Endothelial cell of umbilical vein (primary cell): ENCODE measurements at regions not wholly inside any gene's neighbourhood (a gene's known extent, or its start where the extent isn't known, plus 50 kb on each side); places are given as distances from the start of the nearest gene placed in this dataset.
A peak's percentile ranks its signal among the peaks of the same experiment; 100 is the strongest.

Experiments used
- BruUV-seq: library from RNA; stranded (reverse); fragments of 400-500 nt; replicated peaks from 2 replicates; lab custom pipeline; 2021; lab: Mats Ljungman, UMichigan
- CTCF ChIA-PET: fragments of 300-600, 350-600 bp; sonication (Branson Sonifier 250); formaldehyde crosslinking; loops from one replicate; lab custom pipeline; 2021; ENCODE audit warnings: antibody characterized with exemption, inconsistent platforms; lab: Charles Lee
- POLR2A ChIA-PET: fragments of 300-600, 350-600 bp; sonication (Branson Sonifier 250); formaldehyde crosslinking; loops from one replicate; lab custom pipeline; 2021; ENCODE audit warnings: antibody characterized with exemption, inconsistent platforms; lab: Charles Lee
- DNase-seq: peaks from one replicate; pipeline ENCODE4 v3.0.0-alpha.2; 2011; ENCODE audit warnings: low read depth, low spot score
- FAIRE-seq: peaks from 2 replicates; lab custom pipeline; 2011; peaks lifted over from hg19 to GRCh38; lab: Jason Lieb, UNC
- H2AFZ ChIP-seq: 2 replicates; pipeline ENCODE4 v1.6.0; 2012; ENCODE audit warnings: low read depth, low read length, control low read depth, inconsistent platforms
- H3K27ac ChIP-seq: 2 replicates; pipeline ENCODE4 v1.5.1; 2011; ENCODE audit warnings: low read depth, mild to moderate bottlenecking, control low read depth, low read length, moderate library complexity; ENCODE audit not compliant: insufficient read depth
- H3K27me3 ChIP-seq, 2 experiments: 2 replicates each; pipeline versions ENCODE4 v1.6.0 to v1.6.1; 2011; ENCODE audit warnings: low read length in 2 of 2, mixed read lengths in 1 of 2; ENCODE audit not compliant: control insufficient read depth in 2 of 2, insufficient read depth in 2 of 2
- H3K36me3 ChIP-seq, 2 experiments: 2 replicates in 1 of 2; 3 replicates in 1 of 2; pipeline ENCODE4 v1.5.1; 2011; ENCODE audit warnings: low read length in 2 of 2, mild to moderate bottlenecking in 1 of 2, moderate library complexity in 1 of 2; ENCODE audit not compliant: control insufficient read depth in 2 of 2, insufficient read depth in 2 of 2; ENCODE audit errors: extremely low read depth in 1 of 2
- H3K4me1 ChIP-seq: 3 replicates; pipeline ENCODE4 v1.5.1; 2011; ENCODE audit warnings: mild to moderate bottlenecking, low read length; ENCODE audit not compliant: control insufficient read depth, insufficient read depth; ENCODE audit errors: extremely low read depth
- H3K4me2 ChIP-seq: 2 replicates; pipeline ENCODE4 v1.6.1; 2011; ENCODE audit warnings: low read length, control low read depth, mixed read lengths; ENCODE audit not compliant: insufficient read depth
- H3K4me3 ChIP-seq, 3 experiments: fragments of 200-600 bp in 1 of 3; sonication (generic), shearing (Covaris generic) in 1 of 3; replicated peaks in 1 of 3; 2 replicates each; pipeline ENCODE4 v1.5.1; 2011 to 2016; ENCODE audit warnings: control low read depth in 3 of 3, low read length in 3 of 3, mild to moderate bottlenecking in 2 of 3, inconsistent platforms in 1 of 3, low read depth in 1 of 3, moderate library complexity in 1 of 3; ENCODE audit not compliant: insufficient read depth in 1 of 3
- H3K79me2 ChIP-seq: 2 replicates; pipeline ENCODE4 v1.6.0; 2012; ENCODE audit warnings: low read length, inconsistent platforms; ENCODE audit not compliant: control insufficient read depth, insufficient read depth
- H3K9ac ChIP-seq: replicated peaks from 2 replicates; pipeline ENCODE3; 2011; ENCODE audit warnings: low read length, control low read depth; ENCODE audit not compliant: insufficient read depth; ENCODE audit errors: extremely low read depth
- H3K9me1 ChIP-seq: replicated peaks from 3 replicates; pipeline ENCODE4 v1.6.0; 2011; ENCODE audit warnings: mild to moderate bottlenecking, low read length; ENCODE audit not compliant: control insufficient read depth, insufficient read depth; ENCODE audit errors: extremely low read depth
- H3K9me3 ChIP-seq: replicated peaks from 2 replicates; pipeline ENCODE4 v1.5.1; 2012; ENCODE audit warnings: low read length, inconsistent platforms; ENCODE audit not compliant: control insufficient read depth, insufficient read depth
- H4K20me1 ChIP-seq: replicated peaks from 2 replicates; pipeline ENCODE3; 2011; ENCODE audit warnings: mild to moderate bottlenecking, low read length; ENCODE audit not compliant: control insufficient read depth, insufficient read depth; ENCODE audit errors: extremely low read depth
- EZH2 ChIP-seq: IDR thresholded peaks from 2 replicates; pipeline ENCODE4 v1.6.1; 2012; ENCODE audit warnings: borderline replicate concordance, low read depth, mild to moderate bottlenecking, moderate library complexity, low read length, inconsistent platforms; ENCODE audit not compliant: severe bottlenecking
- FOS ChIP-seq: IDR thresholded peaks from 2 replicates; pipeline ENCODE4 v1.6.1; 2011; ENCODE audit warnings: mild to moderate bottlenecking, low read length, moderate library complexity, borderline replicate concordance; ENCODE audit not compliant: insufficient read depth
- GATA2 ChIP-seq: IDR thresholded peaks from 2 replicates; pipeline ENCODE4 v1.7.0; 2011; ENCODE audit warnings: low read depth, mild to moderate bottlenecking, moderate library complexity, mixed read lengths, low read length; ENCODE audit not compliant: insufficient read length, insufficient read depth
- JUN ChIP-seq: IDR thresholded peaks from 2 replicates; pipeline ENCODE4 v1.6.1; 2011; ENCODE audit warnings: borderline replicate concordance, low read depth; ENCODE audit not compliant: insufficient read length, insufficient read depth
- MYC ChIP-seq: IDR thresholded peaks from one replicate; pipeline ENCODE4 v1.6.1; 2011; ENCODE audit warnings: mild to moderate bottlenecking, low read depth, low read length
- POLR2A ChIP-seq: IDR thresholded peaks from 2 replicates; pipeline ENCODE4 v1.6.1; 2012; ENCODE audit warnings: low read depth, mild to moderate bottlenecking, control low read depth, low read length
- POLR2AphosphoS5 ChIP-seq: IDR thresholded peaks from 2 replicates; pipeline ENCODE4 v1.6.1; 2012; ENCODE audit warnings: low read depth, mild to moderate bottlenecking, control low read depth, low read length, moderate library complexity; ENCODE audit not compliant: insufficient read depth
- dilution Hi-C: fragments of 300-500 bp; cut with MboI; formaldehyde crosslinking; loops from one replicate; pipeline ENCODE4 v1.15.0; 2019; ENCODE audit warnings: low sequenced_read_pairs; ENCODE audit not compliant: extremely low pct_ligation_motif_present
- intact Hi-C: fragments of 100-400 bp; cut with micrococcal nuclease; formaldehyde crosslinking; loops from one replicate; pipeline ENCODE4 v1.10.0; 2022
- TF ChIP-seq, protein P1 (sequence below): IDR thresholded peaks from 2 replicates; pipeline ENCODE4 v1.6.1; 2011; ENCODE audit not compliant: insufficient read depth, insufficient read length
- TF ChIP-seq, protein P2 (sequence below), 2 donors: IDR thresholded peaks; 1 replicate in 1 of 2; 2 replicates in 1 of 2; pipeline ENCODE4 v1.5.1; 2011; ENCODE audit warnings: low read length in 2 of 2, mild to moderate bottlenecking in 2 of 2, moderate library complexity in 2 of 2, control low read depth in 1 of 2, inconsistent platforms in 1 of 2, low read depth in 1 of 2; ENCODE audit not compliant: insufficient read depth in 1 of 2; ENCODE audit errors: extremely low read depth in 1 of 2

- ChIA-PET POLR2A (no interaction called here), CTCF (interaction anchor here (1.5 to 1.7 kb wide), 2 partner anchors 15 to 31 kb away, joined by 3 to 5 read pairs; no protein-coding TSS in a partner anchor)
- Histone ChIP-seq H3K36me3 (no peaks in the 10 kb centered on the region), H3K9me1 (no peaks in the 10 kb centered on the region), H3K4me3 (no peak overlapping the region), H3K9me3 (no peaks in the 10 kb centered on the region), H3K27ac (no peak overlapping the region), H3K4me1 (no peaks in the 10 kb centered on the region), H3K4me2 (no peak overlapping the region), H2AFZ (no peak overlapping the region), H3K79me2 (no peaks in the 10 kb centered on the region), H3K9ac (no peak overlapping the region), H3K27me3 (no peaks in the 10 kb centered on the region), H4K20me1 (no peaks in the 10 kb centered on the region)
- peak; percentile 3 for DNase-seq
- FAIRE-seq, result no peak
- TF ChIP-seq JUN (no peak), GATA2 (no peak), EZH2 (no peak), POLR2A (no peak), POLR2AphosphoS5 (no peak), FOS (no peak), MYC (no peak)
- TF ChIP-seq, protein P1, sequence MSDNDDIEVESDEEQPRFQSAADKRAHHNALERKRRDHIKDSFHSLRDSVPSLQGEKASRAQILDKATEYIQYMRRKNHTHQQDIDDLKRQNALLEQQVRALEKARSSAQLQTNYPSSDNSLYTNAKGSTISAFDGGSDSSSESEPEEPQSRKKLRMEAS, result no peak
- TF ChIP-seq, protein P2, sequence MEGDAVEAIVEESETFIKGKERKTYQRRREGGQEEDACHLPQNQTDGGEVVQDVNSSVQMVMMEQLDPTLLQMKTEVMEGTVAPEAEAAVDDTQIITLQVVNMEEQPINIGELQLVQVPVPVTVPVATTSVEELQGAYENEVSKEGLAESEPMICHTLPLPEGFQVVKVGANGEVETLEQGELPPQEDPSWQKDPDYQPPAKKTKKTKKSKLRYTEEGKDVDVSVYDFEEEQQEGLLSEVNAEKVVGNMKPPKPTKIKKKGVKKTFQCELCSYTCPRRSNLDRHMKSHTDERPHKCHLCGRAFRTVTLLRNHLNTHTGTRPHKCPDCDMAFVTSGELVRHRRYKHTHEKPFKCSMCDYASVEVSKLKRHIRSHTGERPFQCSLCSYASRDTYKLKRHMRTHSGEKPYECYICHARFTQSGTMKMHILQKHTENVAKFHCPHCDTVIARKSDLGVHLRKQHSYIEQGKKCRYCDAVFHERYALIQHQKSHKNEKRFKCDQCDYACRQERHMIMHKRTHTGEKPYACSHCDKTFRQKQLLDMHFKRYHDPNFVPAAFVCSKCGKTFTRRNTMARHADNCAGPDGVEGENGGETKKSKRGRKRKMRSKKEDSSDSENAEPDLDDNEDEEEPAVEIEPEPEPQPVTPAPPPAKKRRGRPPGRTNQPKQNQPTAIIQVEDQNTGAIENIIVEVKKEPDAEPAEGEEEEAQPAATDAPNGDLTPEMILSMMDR (IDR thresholded peaks at IDR 0.05; ENCODE audit: extremely low read depth in 1 of 2, insufficient read depth in 1 of 2, low read depth in 1 of 2, low read length in 2 of 2), result no peak
- intact Hi-C loops (no loop called here), dilution Hi-C loops (no loop called here)
- no TSS peak for BruUV-seq
Measured at GRCh38 chr6:141610741-141611140, 522.0 kb upstream of the GJE1 start.
